GM20431 (cell line): ENCODE measurements at regions not wholly inside any gene's neighbourhood (a gene's known extent, or its start where the extent isn't known, plus 50 kb on each side); places are given as distances from the start of the nearest gene placed in this dataset.

Experiments used
- in situ Hi-C: fragments of 300-500 bp; cut with MseI, MboI; formaldehyde crosslinking; loops from one replicate; pipeline ENCODE4 v1.15.0; 2020; ENCODE audit warnings: low sequenced_read_pairs; ENCODE audit not compliant: unreplicated experiment

GRCh38 chr3:117146571-117146970 lies 437.0 kb downstream of the TUSC7 start:
- in situ Hi-C loops, result no loop called here

GRCh38 chr3:117149584-117149983 lies 440.0 kb downstream of the TUSC7 start:
- in situ Hi-C loops, result no loop called here

- in situ Hi-C loops, result no loop called here
Observed at GRCh38 chr3:117150628-117151027, 441.0 kb downstream of the TUSC7 start.

GRCh38 chr3:117160176-117160575 lies 450.6 kb downstream of the TUSC7 start:
- in situ Hi-C loops, result no loop called here

GRCh38 chr3:117161816-117162215 lies 452.2 kb downstream of the TUSC7 start:
- in situ Hi-C loops, result no loop called here

- in situ Hi-C loops, result no loop called here
Observed at GRCh38 chr3:117165176-117165575, 455.6 kb downstream of the TUSC7 start.

- in situ Hi-C loops, result no loop called here
Observed at GRCh38 chr3:117165601-117166051, 456.0 kb downstream of the TUSC7 start.

GRCh38 chr3:117168896-117169295 lies 459.3 kb downstream of the TUSC7 start:
- in situ Hi-C loops, result no loop called here

GRCh38 chr3:117170094-117170493 lies 460.5 kb downstream of the TUSC7 start:
- in situ Hi-C loops, result no loop called here

- in situ Hi-C loops, result no loop called here
Observed at GRCh38 chr3:117171124-117171523, 461.5 kb downstream of the TUSC7 start.

- in situ Hi-C loops, result no loop called here
Observed at GRCh38 chr3:117172426-117172825, 462.8 kb downstream of the TUSC7 start.

- in situ Hi-C loops, result no loop called here
Observed at GRCh38 chr3:117181222-117181621, 471.6 kb downstream of the TUSC7 start.

- in situ Hi-C loops, result no loop called here
Observed at GRCh38 chr3:117184574-117184973, 475.0 kb downstream of the TUSC7 start.

- in situ Hi-C loops, result no loop called here
Observed at GRCh38 chr3:117191245-117191644, 481.7 kb downstream of the TUSC7 start.

GRCh38 chr3:117192888-117193287 lies 483.3 kb downstream of the TUSC7 start:
- in situ Hi-C loops, result no loop called here

GRCh38 chr3:117193390-117193789 lies 483.8 kb downstream of the TUSC7 start:
- in situ Hi-C loops, result no loop called here

- in situ Hi-C loops, result no loop called here
Observed at GRCh38 chr3:117195034-117195433, 485.5 kb downstream of the TUSC7 start.

- in situ Hi-C loops, result no loop called here
Observed at GRCh38 chr3:117200962-117201361, 491.4 kb downstream of the TUSC7 start.

GRCh38 chr3:117201901-117202774 lies 492.6 kb downstream of the TUSC7 start:
- in situ Hi-C loops, result no loop called here

GRCh38 chr3:117217355-117217754 lies 507.8 kb downstream of the TUSC7 start:
- in situ Hi-C loops, result no loop called here

- in situ Hi-C loops, result no loop called here
Observed at GRCh38 chr3:117217760-117218316, 508.3 kb downstream of the TUSC7 start.

GRCh38 chr3:117218641-117219048 lies 509.1 kb downstream of the TUSC7 start:
- in situ Hi-C loops, result no loop called here
